Epithelial cell of proximal tubule (primary cell): ENCODE measurements at regions not wholly inside any gene's neighbourhood (a gene's known extent, or its start where the extent isn't known, plus 50 kb on each side); places are given as distances from the start of the nearest gene placed in this dataset.

Experiments used
- DNase-seq: peaks from one replicate; pipeline ENCODE4 v3.0.0-alpha.2; 2011; ENCODE audit warnings: low read depth
- H3K4me3 ChIP-seq: 2 replicates; pipeline ENCODE4 v1.5.1; 2011; ENCODE audit warnings: low read depth, mild to moderate bottlenecking, low read length
- TF ChIP-seq, protein P1 (sequence below): conservative IDR thresholded peaks from 2 replicates; pipeline ENCODE4 v1.5.1; 2012; ENCODE audit warnings: low read depth, mild to moderate bottlenecking, low read length

DNA sequence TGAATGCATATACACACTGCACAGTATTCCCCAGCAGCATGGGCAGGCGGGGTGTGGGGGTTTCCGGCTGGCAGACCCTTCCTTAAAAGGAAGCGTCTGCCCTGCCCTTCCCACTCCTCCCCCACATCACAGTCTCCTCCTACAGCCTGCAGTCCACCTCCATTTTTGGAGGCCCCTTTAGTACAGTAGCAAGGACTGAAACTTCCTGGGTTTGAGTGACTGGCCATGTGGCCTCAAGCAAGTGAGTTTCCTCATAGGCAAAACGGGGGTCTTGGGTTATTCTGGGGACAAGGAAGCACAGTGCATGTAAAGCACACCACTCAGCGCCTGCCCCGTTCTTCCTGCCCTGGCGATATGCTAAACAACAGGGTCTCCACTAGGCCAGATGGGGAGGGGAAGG, 62.1 kb upstream of the COL13A1 start:
- no peak for DNase-seq
- TF ChIP-seq, protein P1, sequence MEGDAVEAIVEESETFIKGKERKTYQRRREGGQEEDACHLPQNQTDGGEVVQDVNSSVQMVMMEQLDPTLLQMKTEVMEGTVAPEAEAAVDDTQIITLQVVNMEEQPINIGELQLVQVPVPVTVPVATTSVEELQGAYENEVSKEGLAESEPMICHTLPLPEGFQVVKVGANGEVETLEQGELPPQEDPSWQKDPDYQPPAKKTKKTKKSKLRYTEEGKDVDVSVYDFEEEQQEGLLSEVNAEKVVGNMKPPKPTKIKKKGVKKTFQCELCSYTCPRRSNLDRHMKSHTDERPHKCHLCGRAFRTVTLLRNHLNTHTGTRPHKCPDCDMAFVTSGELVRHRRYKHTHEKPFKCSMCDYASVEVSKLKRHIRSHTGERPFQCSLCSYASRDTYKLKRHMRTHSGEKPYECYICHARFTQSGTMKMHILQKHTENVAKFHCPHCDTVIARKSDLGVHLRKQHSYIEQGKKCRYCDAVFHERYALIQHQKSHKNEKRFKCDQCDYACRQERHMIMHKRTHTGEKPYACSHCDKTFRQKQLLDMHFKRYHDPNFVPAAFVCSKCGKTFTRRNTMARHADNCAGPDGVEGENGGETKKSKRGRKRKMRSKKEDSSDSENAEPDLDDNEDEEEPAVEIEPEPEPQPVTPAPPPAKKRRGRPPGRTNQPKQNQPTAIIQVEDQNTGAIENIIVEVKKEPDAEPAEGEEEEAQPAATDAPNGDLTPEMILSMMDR: no peak
- no peak overlapping the region for H3K4me3 ChIP-seq

DNA sequence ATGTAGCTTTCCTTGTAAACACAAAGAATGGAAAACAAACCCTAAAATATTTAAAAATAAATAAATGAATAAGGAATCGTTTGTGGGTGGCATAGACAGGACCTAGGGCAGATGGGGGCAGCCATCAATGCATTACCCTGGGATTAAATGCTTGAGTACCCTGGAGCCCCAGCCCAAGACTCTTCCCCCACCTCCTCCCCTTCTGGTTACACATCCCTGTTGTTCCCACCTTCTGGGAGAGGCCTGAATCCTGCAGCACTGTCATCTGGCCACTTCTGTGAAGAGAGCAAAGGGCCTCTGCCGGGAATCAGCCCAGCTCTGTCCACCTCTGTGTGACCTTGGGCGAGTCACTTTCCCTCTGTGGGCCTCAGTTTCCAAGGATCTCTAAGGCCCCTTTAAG, 61.6 kb upstream of the COL13A1 start:
- DNase-seq: no peak
- no peak overlapping the region for H3K4me3 ChIP-seq
- TF ChIP-seq, protein P1: no peak

DNA sequence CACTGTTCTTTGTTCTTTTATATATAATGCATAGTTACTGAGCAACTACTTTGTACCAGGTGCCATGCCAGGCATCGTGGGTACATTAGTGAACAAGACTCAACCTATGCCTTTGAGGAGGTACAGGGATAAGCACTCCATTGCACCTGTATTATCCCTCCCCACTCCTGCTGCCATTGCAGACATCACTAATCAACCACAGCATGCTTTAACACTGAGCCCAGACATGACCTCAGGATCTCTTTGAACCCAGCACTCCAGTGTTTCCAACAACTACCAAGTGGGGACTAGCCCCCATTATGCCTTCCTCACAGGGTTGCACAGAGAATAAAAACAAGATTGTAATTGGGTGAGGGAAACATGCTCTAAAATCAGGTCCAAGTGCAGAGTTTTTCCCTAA, 60.5 kb upstream of the COL13A1 start:
- no peak overlapping the region for H3K4me3 ChIP-seq
- TF ChIP-seq, protein P1: no peak
- no peak for DNase-seq

DNA sequence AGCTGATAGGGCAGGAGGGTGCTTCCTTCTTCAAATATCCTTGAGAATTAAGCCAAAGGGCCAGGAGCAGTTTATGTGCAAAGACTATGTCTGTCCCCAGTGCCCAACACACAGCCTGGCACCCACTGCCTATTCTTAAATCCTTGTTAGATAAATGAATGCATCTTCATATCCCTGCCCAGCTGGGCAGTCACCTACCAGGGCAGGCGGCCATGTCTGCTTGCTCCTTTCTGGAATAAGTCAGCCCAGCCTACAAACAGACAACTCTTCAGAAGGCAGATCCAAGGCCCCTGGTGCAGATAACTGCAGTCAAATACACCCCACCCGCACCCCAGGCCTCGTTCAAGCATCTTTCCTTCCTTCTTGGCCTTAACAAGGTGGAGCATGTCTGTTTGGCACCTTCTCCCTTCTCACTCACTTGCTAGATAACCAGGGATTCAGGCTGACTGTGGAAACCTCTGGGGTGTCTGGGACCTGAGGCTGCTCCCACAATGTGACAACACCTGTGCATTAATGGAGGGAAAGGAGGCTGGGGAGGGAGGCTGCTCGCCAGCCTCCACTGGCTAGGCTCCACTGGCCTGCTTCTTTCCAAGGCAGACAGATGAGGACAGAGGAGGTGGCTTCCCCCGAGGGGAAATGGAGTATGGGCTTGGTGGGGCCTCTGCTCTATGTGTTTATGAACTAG, 59.9 kb upstream of the COL13A1 start:
- no peak for DNase-seq
- H3K4me3 ChIP-seq: no peak overlapping the region
- TF ChIP-seq, protein P1: no peak

DNA sequence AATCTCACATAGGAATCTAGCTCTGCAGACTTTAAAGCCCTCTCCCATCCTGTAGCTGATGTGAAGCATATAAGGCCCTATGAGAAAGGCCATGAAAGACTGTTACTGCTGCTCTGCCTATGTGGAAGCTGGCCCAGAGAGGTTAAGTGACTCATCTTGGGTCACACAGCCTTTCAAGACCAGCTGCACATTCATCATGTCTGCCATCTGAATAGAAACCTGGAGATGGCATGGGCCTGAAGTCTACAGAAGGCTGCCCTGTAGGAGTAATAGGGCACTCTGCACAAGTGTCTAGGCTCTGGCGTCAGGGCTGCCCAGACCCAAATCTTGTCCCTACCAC, 59.4 kb upstream of the COL13A1 start:
- H3K4me3 ChIP-seq: no peak overlapping the region
- DNase-seq: no peak
- TF ChIP-seq, protein P1: no peak

DNA sequence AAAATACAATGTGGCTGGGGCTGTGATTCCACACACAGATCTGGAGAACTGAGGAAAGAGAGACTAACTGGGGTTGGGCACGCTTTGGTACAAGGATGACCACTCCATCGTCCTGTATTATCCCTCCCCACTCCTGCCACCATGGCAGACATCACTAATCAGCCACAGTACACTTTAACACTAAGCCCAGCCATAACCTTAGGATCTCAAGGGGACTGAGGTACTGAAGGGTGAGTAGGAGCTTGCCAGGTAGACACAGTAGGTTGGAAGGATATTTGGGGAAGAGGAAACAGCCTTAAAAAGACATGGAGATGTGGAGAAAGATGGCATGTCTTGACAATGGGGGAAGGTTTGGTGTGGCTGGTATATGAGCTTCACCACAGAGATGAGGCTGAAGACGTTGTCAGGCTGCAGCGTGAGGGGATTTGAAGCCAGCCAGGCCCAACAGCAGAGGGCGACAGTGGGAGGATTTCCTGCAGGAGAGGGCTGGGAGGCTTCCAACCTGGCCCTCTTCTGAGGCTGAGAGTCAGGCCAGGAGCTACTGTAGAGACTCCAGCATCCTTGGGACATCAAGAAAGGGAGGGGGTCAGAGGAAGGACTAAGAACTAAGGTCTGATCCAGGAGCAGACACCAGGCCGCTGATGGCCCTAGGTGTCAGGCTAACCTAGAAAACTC, 58.6 kb upstream of the COL13A1 start:
- DNase-seq: no peak
- TF ChIP-seq, protein P1: peak; percentile 74
- H3K4me3 ChIP-seq: no peak overlapping the region

DNA sequence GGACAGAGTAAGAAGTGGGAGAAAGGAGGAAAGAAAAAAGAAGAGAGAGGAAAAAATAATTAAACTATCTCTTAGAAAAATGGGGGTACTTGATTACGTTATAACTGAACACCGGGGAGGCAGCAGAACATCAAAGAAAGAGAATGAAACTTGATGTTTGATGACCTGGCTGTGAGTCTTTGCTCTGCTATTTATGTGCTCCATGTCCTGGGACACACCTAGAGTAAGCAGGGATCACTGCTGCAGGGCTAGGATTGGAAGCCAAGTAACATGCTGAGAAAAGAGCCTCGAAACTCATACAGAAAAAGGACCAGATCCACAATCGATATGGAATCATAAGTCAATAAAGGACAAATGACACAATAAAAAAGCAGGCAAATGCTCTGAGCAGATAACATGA, 56.7 kb upstream of the COL13A1 start:
- DNase-seq: no peak
- TF ChIP-seq, protein P1: no peak
- no peak overlapping the region for H3K4me3 ChIP-seq
